ENCODE measurements at regions not wholly inside any gene's neighbourhood (a gene's known extent, or its start where the extent isn't known, plus 50 kb on each side); places are given as distances from the start of the nearest gene placed in this dataset.

- H3K23me2 ChIP-seq (ENCODE audit: insufficient read length, low read depth, low read length, poor library complexity, severe bottlenecking) = no peaks in the 10 kb centered on the region
- H4K8ac ChIP-seq (replicated peaks; ENCODE audit: insufficient read length, low read depth, low read length) = no peak overlapping the region
- no peak overlapping the region for H3K56ac ChIP-seq (ENCODE audit: insufficient read length, low read depth, low read length)
- Mint-ChIP-seq H3K4me1 (peaks cover 5 to 6% of the 10 kb centered on the region in 2 experiments), H3K36me3 (ENCODE audit: insufficient read depth in 1 of 3, low read depth in 3 of 3) (no peaks in the 10 kb centered on the region; a peak in 1 of 7 replicates), H3K27me3 (ENCODE audit: low read depth) (peaks cover 22% of the 10 kb centered on the region), H3K27ac (no peak overlapping the region), H3K9me3 (no peaks in the 10 kb centered on the region), H3K4me3 (no peak overlapping the region)
- no peak overlapping the region for H2BK12ac ChIP-seq (ENCODE audit: insufficient read length, low read depth, low read length)
- no peaks in the 10 kb centered on the region for H3K79me1 ChIP-seq (ENCODE audit: insufficient read depth, low read depth, low read length, poor library complexity, severe bottlenecking)
- no peak overlapping the region for H4K91ac ChIP-seq (ENCODE audit: insufficient read length, low read depth, low read length)
- no peak overlapping the region for H2BK15ac ChIP-seq (ENCODE audit: low read depth, low read length)
- no peak overlapping the region for H3T11ph ChIP-seq (ENCODE audit: low read length)
- no peak overlapping the region for H2BK120ac ChIP-seq (ENCODE audit: low read depth, low read length, poor library complexity, severe bottlenecking)
- H3K79me2 ChIP-seq (ENCODE audit: insufficient read depth, low read length) = no peaks in the 10 kb centered on the region
- no peaks in the 10 kb centered on the region for H4K20me1 ChIP-seq (ENCODE audit: control insufficient read depth, insufficient read depth, insufficient read length)
- H3K9ac ChIP-seq (ENCODE audit: extremely low read depth, insufficient read length, low read length) = no peak overlapping the region
- no peak for TF ChIP-seq CTCF (conservative IDR thresholded peaks at IDR 0.05)
- no peak overlapping the region for H4K5ac ChIP-seq (ENCODE audit: insufficient read length, low read depth, low read length)
- H3K27me3 ChIP-seq (ENCODE audit: insufficient read depth, low read length) = no peaks in the 10 kb centered on the region; the same call in 1 of the 2 replicates
- no peaks in the 10 kb centered on the region for H3K4me1 ChIP-seq (ENCODE audit: insufficient read depth, low read length)
- WGBS (ENCODE audit: extremely low coverage, insufficient read length, low lambda C conversion rate) = no CpG with 5 or more reads among the region's 2 CpGs
- no peak overlapping the region for H3K14ac ChIP-seq (ENCODE audit: insufficient read depth, low read length)
- H2BK20ac ChIP-seq (ENCODE audit: low read depth, low read length, poor library complexity, severe bottlenecking) = no peak overlapping the region
- no peak overlapping the region for H2BK5ac ChIP-seq (ENCODE audit: insufficient read length, low read length)
- no peak for DNase-seq
- H3K4me2 ChIP-seq (ENCODE audit: insufficient read depth, insufficient read length, low read length) = no peak overlapping the region
- H3K27ac ChIP-seq (ENCODE audit: insufficient read length, low read depth, low read length) = no peak overlapping the region
- H3K4ac ChIP-seq (ENCODE audit: low read depth, low read length) = no peak overlapping the region
- no peaks in the 10 kb centered on the region for H3K9me3 ChIP-seq (ENCODE audit: control insufficient read depth, low read depth, low read length)
- H3K23ac ChIP-seq (ENCODE audit: insufficient read length, low read depth, low read length) = no peak overlapping the region
- H2AFZ ChIP-seq (ENCODE audit: low read length) = no peak overlapping the region
- H2AK5ac ChIP-seq (ENCODE audit: insufficient read length, low read length) = no peak overlapping the region
- H3K18ac ChIP-seq (ENCODE audit: insufficient read length, low read depth, low read length) = no peak overlapping the region
Observed at GRCh38 chr13:95479731-95480130, 72.8 kb upstream of the CLDN10 start.

All from H9 (cell line).